NCI-H2029 treated with DMSO at 0.1 percent for 48 hours (cell line): ENCODE measurements at regions not wholly inside any gene's neighbourhood (a gene's known extent, or its start where the extent isn't known, plus 50 kb on each side); places are given as distances from the start of the nearest gene placed in this dataset.
"Not testable (repeated sequence)": the region's sequence is repeated elsewhere in the genome, so short reads cannot be mapped to it uniquely, and the experiment has no call there.

Source experiments
- DNase-seq: peaks from one replicate; lab custom pipeline; 2025; lab: John Stamatoyannopoulos, UW

GRCh38 chr22:22697377-22698117 is 53.1 kb downstream of the GGTLC2 start:
- DNase-seq: no peak

- DNase-seq: no peak
Observed at GRCh38 chr22:22698263-22698750, 53.9 kb downstream of the GGTLC2 start.

GRCh38 chr22:22700631-22701030 is 56.2 kb downstream of the GGTLC2 start:
- DNase-seq: no peak

- not testable (repeated sequence) for DNase-seq
Observed at GRCh38 chr22:22701557-22701956, 57.1 kb downstream of the GGTLC2 start.

GRCh38 chr22:22702237-22703202 is 58.1 kb downstream of the GGTLC2 start:
- no peak for DNase-seq

- DNase-seq: no peak
Observed at GRCh38 chr22:22703203-22703570, 58.8 kb downstream of the GGTLC2 start.

DNA sequence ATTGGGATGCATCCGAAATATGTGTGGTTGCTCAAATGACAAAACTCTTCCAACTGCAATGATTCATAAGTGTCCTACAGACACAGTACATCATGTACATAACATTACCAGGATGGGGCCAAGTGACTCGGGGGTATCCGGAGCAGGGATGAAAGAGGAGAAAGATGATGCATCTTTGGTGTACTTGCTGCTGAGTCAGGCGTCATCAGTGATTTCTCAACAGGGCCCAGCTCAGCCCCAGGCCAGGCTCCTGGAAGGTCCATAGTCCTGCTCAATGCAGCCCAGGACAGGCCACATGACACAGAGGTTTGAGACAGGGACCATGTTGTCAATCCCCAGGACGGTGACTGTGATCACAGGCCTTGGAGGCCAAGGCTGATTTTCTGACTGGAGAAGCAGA is 59.3 kb downstream of the GGTLC2 start:
- no peak for DNase-seq

GRCh38 chr22:22704156-22704946 is 59.9 kb downstream of the GGTLC2 start:
- DNase-seq: no peak

DNA sequence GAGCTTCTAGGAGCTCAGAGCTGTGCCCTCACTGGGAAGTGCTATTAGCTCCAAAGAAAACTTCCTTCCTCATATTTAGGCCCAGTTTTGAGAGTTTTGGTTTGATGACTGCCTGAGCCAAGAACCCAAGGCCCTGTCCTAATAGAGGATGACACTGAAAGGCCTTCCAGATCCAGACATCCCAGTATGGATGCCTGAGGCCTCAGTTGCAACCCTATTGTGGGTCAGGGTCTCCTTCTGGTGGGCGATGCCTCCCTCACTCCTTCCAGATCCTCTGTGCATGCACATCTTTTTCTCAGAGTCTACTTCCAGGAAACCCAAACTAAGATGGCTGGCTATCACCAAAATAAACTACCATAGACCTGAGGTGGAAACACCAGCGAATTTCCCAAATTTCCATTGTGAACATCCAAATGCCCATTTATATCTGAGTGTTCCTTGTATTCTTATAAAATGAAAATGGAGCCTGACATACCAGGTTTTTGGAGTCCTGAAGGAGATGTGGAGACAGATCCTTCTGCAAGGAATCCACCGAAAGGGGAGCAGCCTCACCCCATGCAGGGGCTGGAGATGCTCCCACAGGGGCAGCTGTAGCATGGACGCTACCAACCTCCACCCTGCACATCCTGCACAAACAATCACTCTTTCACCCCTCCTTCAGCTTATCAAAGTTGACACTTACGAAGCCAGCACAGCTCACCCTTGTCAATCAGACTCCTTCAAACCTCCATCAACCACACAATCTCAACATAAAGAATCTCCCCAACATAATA is 61.1 kb downstream of the GGTLC2 start:
- no peak for DNase-seq

DNA sequence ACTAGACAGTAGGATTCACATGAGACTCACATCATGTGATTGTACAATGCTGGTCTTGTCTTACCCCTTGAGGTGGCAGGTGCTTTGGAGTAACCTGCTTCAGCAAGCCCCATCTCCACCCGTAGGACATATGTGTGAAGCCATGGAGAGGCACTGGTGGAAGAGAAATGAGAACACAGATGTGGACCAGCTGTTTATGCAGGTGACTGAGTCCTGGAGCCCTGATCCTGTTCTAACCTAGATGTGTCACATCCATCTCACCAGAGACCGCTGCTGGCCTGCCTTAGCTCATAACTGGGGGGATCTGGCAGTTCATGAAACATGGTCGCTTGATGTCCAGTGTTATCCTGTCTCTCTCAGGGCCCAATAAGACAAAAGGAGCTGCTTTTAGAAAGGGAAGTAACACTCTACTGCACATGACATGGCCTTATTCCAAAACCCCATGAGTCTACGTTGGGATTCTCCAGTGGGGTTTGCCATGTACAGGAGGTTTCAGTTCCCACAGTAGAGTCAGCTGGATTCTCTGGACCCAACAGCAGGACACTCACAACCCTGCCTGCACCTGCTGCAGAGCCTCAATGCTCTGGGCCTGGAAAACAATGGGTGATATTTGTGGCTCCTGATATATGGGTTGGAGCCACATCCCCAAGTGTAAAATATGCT is 62.0 kb downstream of the GGTLC2 start:
- DNase-seq: no peak

DNA sequence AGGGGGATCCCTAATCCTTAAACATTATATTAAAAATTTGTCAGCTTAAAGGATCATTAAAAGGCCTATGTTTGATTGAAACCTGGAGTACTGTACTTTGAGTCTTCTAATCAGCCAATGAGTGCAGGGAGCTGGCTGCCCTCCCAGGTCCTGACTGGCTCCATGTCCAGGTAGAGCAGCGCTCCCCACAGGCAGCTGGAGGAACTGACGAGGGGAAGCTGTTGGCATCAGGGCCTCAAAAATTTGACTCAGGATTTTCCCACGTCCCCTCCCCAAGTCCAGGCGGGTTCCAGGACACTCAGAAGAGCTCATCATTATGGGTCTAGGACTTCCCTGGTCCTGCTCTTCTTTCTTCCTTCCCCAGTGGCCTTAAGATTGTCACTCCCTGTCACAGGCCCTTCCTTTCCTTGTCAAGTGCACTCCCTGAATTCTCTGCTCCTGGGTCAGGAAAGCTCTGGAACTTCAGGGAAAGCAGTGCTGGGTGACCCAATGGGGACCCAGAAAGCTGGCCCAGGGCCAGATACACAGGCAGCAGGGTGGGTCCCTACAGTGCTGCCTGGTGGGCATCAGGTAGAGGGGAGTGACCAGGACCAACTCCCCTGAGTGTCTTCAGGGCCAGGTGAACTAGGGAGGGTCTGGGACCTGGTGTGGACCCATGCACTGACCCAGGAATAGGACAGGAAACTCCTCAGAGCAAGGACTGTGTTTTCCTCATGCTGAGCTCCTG is 65.5 kb downstream of the GGTLC2 start:
- no peak for DNase-seq

DNA sequence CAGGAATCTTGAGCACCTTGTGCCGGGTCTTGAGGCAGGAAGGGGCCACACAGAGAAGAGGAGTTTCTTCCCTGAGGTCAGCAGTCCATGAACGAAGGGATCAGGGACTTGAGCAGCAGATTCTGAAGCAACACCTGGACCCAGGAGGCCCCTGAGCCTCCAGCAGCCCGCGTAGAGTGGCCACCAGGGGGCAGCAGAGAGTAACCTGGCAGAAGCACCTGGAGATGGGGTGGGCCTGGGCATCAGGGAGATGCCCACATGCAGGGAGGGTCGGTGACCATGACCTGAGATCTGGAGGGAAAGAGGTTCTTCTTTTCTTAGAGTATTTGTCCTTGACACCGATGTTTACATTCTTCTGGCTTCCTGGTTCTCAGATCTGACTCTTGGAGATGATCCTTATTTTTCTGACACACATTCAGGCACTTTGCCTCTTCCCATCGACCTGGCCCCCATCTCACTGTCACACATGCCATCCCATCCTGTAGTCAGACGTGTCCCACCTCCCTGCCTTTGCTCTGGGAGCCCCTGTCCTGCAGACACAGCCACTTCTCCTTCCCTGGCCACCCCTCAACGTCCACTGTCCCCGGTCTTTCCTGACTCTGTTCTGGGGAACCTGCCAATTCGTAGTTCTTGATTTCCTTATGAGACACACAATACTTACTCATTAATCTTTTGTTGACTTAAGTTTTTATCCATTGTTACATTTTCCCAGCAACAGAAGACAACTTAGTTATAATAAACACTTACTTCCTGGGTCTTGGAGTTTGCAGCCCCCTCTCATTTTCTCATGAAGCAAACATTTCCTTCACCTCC is 66.5 kb downstream of the GGTLC2 start:
- DNase-seq: no peak

DNA sequence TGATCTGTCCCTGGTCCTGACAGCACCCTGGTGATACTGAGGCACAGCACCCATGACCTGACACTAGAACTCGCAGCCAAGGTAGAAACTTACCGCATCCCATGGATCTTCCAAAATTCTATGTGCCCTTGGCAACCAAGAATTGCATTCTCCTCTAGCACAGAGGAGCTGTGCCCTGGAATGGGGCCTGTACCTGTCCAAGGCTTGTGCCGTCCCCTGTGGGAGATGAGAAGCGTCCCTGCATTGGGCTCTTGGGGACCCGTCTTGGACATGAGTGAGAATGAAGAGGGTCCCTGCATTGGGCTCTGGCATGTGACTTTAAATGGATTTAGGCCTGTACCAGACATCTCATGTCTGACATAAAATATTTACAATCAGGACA is 67.1 kb downstream of the GGTLC2 start:
- DNase-seq: no peak

DNA sequence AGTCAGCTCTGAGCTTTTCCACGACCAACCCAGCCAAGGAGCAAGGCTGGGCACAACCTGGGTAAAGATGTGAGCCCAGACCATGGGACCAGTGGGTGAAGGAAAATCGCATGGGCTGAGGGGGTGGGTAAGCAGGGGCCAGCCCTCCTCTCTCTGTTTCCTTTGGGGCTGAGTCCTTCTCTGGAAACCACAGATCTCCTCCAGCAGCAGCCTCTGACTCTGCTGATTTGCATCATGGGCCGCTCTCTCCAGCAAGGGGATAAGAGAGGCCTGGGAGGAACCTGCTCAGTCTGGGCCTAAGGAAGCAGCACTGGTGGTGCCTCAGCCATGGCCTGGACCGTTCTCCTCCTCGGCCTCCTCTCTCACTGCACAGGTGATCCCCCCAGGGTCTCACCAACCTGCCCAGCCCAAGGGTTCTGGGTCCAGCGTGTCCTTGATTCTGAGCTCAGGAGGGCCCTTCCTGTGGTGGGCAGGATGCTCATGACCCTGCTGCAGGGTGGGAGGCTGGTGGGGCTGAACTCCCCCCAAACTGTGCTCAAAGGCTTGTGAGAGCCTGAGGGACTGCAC is 67.8 kb downstream of the GGTLC2 start:
- DNase-seq: no peak

- DNase-seq: no peak
Observed at GRCh38 chr22:22712666-22713365, 68.4 kb downstream of the GGTLC2 start.

DNA sequence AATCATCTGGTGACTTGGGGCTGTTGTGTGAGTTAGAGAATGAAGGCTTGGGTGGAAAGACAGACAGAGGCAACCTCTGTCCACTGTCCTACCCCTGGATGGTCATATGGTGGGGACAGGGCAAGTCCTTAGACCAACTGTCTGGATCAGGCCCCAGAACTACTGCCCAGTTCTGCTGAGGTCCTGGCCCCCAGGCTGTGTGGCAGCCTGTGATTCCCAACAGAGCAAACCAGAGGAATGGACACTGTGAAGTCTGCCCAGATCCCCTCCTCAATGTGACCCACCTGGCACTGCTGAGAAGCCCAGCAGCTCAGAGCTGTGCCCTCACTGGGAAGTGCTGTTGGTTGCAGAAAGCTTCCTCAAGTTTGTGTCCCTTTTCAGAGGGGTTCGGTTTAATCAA is 69.0 kb downstream of the GGTLC2 start:
- no peak for DNase-seq

- no peak for DNase-seq
Observed at GRCh38 chr22:22714600-22715335, 70.4 kb downstream of the GGTLC2 start.
